GM12864 (cell line): ENCODE measurements at regions not wholly inside any gene's neighbourhood (a gene's known extent, or its start where the extent isn't known, plus 50 kb on each side); places are given as distances from the start of the nearest gene placed in this dataset.

Experiments
- DNase-seq: peaks from one replicate; pipeline ENCODE4 v3.0.0-alpha.2; 2011; ENCODE audit warnings: low read depth
- H3K4me3 ChIP-seq: 2 replicates; pipeline ENCODE4 v1.5.1; 2011; ENCODE audit warnings: mild to moderate bottlenecking, low read depth, low read length, control low read depth
- CTCF ChIP-seq: IDR thresholded peaks from 2 replicates; pipeline ENCODE4 v1.5.1; 2011; ENCODE audit warnings: low read depth, mild to moderate bottlenecking, moderate library complexity, low read length, control low read depth, inconsistent platforms; ENCODE audit errors: missing control alignments

- no peak for DNase-seq
- TF ChIP-seq CTCF: no peak
- H3K4me3 ChIP-seq: no peak overlapping the region
Observed at GRCh38 chr1:70667494-70668170, 256.6 kb downstream of the CTH start.

- DNase-seq: no peak
- H3K4me3 ChIP-seq: no peak overlapping the region
- TF ChIP-seq CTCF: no peak
Observed at GRCh38 chr1:70671006-70671405, 259.9 kb downstream of the CTH start.

GRCh38 chr1:70672442-70672888 lies 261.4 kb downstream of the CTH start:
- no peak for DNase-seq
- TF ChIP-seq CTCF: no peak
- no peak overlapping the region for H3K4me3 ChIP-seq

GRCh38 chr1:70674941-70675685 lies 264.0 kb downstream of the CTH start:
- no peak overlapping the region for H3K4me3 ChIP-seq
- no peak for TF ChIP-seq CTCF
- no peak for DNase-seq

GRCh38 chr1:70675737-70676156 lies 264.7 kb downstream of the CTH start:
- H3K4me3 ChIP-seq: no peak overlapping the region
- no peak for TF ChIP-seq CTCF
- DNase-seq: no peak

GRCh38 chr1:70685300-70686286 lies 274.5 kb downstream of the CTH start:
- DNase-seq: peak; percentile 33
- TF ChIP-seq CTCF: peak; percentile 94
- no peak overlapping the region for H3K4me3 ChIP-seq
